ENCODE measurements at regions not wholly inside any gene's neighbourhood (a gene's known extent, or its start where the extent isn't known, plus 50 kb on each side); places are given as distances from the start of the nearest gene placed in this dataset.

DNA sequence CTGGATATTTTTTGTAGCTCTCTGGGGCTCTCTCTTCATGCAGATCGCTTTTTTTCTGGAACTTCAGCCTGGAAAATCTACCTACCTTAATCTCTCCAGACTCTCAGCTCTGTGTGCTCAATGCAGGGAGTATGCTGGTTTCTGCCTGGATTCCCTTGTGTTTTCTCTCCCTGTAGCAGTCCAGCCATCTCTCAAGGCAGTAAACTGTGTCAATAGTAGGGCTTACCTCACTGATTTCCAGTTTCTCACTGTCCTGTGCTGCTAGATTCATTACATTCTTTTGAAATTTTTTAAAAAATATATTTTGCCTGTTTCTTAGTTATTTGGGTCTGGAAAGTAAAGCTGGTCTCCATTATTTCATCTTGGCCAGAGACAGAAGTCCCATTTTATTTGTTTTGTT, 951.4 kb downstream of the NR2F1-AS1 start:
- TF ChIP-seq, protein P1, sequence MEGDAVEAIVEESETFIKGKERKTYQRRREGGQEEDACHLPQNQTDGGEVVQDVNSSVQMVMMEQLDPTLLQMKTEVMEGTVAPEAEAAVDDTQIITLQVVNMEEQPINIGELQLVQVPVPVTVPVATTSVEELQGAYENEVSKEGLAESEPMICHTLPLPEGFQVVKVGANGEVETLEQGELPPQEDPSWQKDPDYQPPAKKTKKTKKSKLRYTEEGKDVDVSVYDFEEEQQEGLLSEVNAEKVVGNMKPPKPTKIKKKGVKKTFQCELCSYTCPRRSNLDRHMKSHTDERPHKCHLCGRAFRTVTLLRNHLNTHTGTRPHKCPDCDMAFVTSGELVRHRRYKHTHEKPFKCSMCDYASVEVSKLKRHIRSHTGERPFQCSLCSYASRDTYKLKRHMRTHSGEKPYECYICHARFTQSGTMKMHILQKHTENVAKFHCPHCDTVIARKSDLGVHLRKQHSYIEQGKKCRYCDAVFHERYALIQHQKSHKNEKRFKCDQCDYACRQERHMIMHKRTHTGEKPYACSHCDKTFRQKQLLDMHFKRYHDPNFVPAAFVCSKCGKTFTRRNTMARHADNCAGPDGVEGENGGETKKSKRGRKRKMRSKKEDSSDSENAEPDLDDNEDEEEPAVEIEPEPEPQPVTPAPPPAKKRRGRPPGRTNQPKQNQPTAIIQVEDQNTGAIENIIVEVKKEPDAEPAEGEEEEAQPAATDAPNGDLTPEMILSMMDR (IDR thresholded peaks at IDR 0.05; ENCODE audit: low read depth, low read length): no peak
- no peak for TF ChIP-seq EZH2phosphoT487 (IDR thresholded peaks at IDR 0.05; ENCODE audit: low read depth)

Measured in OCI-LY3 (cell line).